ENCODE measurements at regions not wholly inside any gene's neighbourhood (a gene's known extent, or its start where the extent isn't known, plus 50 kb on each side); places are given as distances from the start of the nearest gene placed in this dataset.

DNA sequence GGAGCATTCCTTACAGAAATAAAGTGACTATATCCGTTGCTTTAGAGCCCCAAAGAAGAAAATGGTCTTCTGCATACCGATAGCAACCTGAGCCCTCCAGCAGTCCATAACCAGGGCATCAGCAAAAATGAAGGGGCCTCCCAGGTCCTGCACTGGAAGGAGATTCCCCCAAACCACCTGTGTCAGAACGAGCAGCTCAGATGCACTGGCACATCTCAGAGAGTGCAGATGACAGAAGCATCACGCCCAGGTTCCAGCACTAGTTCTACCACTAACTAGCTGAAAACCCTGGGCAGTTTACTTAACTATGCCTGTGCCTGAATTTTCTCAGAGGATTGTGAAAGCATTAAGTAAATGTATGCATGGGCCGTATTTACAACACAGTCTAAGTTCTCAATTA lies 466.7 kb upstream of the MYT1L start:
- no peaks in the 10 kb centered on the region for H3K36me3 ChIP-seq (ENCODE audit: control insufficient read depth, insufficient read depth, low read length)
- Mint-ChIP-seq H3K27ac (no peak overlapping the region), H3K4me1 (no peaks in the 10 kb centered on the region), H3K9me3 (peaks cover 2 to 3% of the 10 kb centered on the region in 2 donors), H3K4me3 (no peak overlapping the region), H3K36me3 (no peaks in the 10 kb centered on the region), H3K27me3 (ENCODE audit: low read depth in 2 of 2) (peaks cover 0 to 4% of the 10 kb centered on the region in 2 donors)
- TF ChIP-seq, protein P1, sequence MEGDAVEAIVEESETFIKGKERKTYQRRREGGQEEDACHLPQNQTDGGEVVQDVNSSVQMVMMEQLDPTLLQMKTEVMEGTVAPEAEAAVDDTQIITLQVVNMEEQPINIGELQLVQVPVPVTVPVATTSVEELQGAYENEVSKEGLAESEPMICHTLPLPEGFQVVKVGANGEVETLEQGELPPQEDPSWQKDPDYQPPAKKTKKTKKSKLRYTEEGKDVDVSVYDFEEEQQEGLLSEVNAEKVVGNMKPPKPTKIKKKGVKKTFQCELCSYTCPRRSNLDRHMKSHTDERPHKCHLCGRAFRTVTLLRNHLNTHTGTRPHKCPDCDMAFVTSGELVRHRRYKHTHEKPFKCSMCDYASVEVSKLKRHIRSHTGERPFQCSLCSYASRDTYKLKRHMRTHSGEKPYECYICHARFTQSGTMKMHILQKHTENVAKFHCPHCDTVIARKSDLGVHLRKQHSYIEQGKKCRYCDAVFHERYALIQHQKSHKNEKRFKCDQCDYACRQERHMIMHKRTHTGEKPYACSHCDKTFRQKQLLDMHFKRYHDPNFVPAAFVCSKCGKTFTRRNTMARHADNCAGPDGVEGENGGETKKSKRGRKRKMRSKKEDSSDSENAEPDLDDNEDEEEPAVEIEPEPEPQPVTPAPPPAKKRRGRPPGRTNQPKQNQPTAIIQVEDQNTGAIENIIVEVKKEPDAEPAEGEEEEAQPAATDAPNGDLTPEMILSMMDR (IDR thresholded peaks at IDR 0.05), result no peak
- no peaks in the 10 kb centered on the region for H3K27me3 ChIP-seq (ENCODE audit: control insufficient read depth, insufficient read depth, low read length)
- DNase-seq (no peak), ATAC-seq (no peak)
- no peak overlapping the region for H3K27ac ChIP-seq (ENCODE audit: low read length)
- no peaks in the 10 kb centered on the region for H3K9me3 ChIP-seq (ENCODE audit: control insufficient read depth, insufficient read depth, low read length)
- no peaks in the 10 kb centered on the region for H3K4me1 ChIP-seq (ENCODE audit: control insufficient read depth, insufficient read depth, low read length)
- H3K4me3 ChIP-seq (ENCODE audit: low read length), result no peak overlapping the region
- WGBS (ENCODE audit: insufficient coverage), result 80% methylated on average over 4 of the region's 5 CpGs
- intact Hi-C loops (cut with micrococcal nuclease), result no loop called here

DNA sequence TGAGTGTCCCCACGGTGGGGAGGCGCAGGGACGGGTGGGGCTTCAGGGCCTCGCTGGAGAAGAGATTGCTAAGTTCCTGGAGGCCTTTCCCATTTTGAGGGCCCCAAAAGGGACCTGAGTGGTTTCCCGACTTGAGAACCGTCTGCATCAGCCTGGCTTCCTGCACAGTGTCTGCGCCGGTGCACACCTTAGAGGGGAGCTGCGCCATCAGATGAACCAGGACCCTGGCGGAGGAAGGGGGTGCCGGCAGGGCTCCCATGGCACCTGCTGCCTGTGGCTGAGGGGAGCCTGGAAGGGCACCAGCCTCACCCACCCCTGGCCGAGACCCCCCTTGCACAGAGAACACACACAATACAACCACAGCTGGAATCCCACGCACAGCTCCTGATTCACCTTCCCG lies 465.1 kb upstream of the MYT1L start:
- Mint-ChIP-seq H3K9me3 (no peaks in the 10 kb centered on the region), H3K4me3 (no peak overlapping the region), H3K27me3 (ENCODE audit: low read depth in 2 of 2) (peaks cover 0 to 4% of the 10 kb centered on the region in 2 donors), H3K27ac (no peak overlapping the region), H3K36me3 (no peaks in the 10 kb centered on the region), H3K4me1 (no peaks in the 10 kb centered on the region)
- no peak for DNase-seq
- 93% methylated on average over 14 of the region's 14 CpGs for WGBS (ENCODE audit: insufficient coverage)
- Histone ChIP-seq H3K4me3 (ENCODE audit: low read length) (no peak overlapping the region), H3K27me3 (ENCODE audit: control insufficient read depth, insufficient read depth, low read length) (no peaks in the 10 kb centered on the region), H3K4me1 (ENCODE audit: control insufficient read depth, insufficient read depth, low read length) (no peaks in the 10 kb centered on the region), H3K36me3 (ENCODE audit: control insufficient read depth, insufficient read depth, low read length) (no peaks in the 10 kb centered on the region), H3K9me3 (ENCODE audit: control insufficient read depth, insufficient read depth, low read length) (no peaks in the 10 kb centered on the region), H3K27ac (ENCODE audit: low read length) (no peak overlapping the region)
- no peak for ATAC-seq
- TF ChIP-seq, protein P1 (IDR thresholded peaks at IDR 0.05), result no peak
- intact Hi-C loops (cut with micrococcal nuclease), result no loop called here

DNA sequence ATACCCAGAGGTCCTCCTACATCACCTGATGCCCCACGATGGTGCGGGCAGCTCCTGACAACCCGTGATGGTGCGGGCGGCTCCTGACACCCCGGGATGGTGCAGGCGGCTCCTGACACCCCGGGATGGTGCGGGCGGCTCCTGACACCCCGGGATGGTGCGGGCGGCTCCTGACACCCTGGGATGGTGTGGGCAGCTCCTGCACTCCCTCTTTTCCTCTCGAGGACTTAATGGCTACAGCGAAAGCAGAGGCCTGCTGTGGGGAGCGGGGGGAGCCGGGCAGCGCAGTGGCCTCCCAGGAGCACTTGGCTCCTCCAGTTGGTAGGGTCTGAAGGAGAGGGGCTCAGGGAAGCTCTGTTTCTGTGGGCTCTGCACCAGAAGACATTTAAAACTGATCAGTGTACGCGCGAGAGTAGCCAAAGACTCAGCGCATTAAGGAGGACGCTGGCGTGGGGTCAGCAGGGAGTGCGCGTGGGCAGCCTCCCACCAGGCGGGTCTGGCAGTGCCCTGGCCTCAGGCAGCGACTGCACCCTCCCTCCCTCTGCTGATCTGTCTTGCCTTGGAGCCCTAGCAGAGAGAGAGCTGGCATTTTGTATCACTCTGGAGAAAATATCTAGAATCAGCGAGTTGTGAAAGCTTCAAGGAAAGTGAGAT lies 464.5 kb upstream of the MYT1L start:
- intact Hi-C loops (cut with micrococcal nuclease), result no loop called here
- Histone ChIP-seq H3K27me3 (ENCODE audit: control insufficient read depth, insufficient read depth, low read length) (no peaks in the 10 kb centered on the region), H3K27ac (ENCODE audit: low read length) (no peak overlapping the region), H3K4me3 (ENCODE audit: low read length) (no peak overlapping the region), H3K36me3 (ENCODE audit: control insufficient read depth, insufficient read depth, low read length) (no peaks in the 10 kb centered on the region), H3K4me1 (ENCODE audit: control insufficient read depth, insufficient read depth, low read length) (no peaks in the 10 kb centered on the region), H3K9me3 (ENCODE audit: control insufficient read depth, insufficient read depth, low read length) (no peaks in the 10 kb centered on the region)
- ATAC-seq, result peak in 1 of 3 donors; percentile 14
- Mint-ChIP-seq H3K9me3 (no peaks in the 10 kb centered on the region), H3K4me1 (no peaks in the 10 kb centered on the region), H3K36me3 (no peaks in the 10 kb centered on the region), H3K27me3 (ENCODE audit: low read depth in 2 of 2) (peaks cover 0 to 4% of the 10 kb centered on the region in 2 donors), H3K4me3 (no peak overlapping the region), H3K27ac (no peak overlapping the region)
- 95% methylated on average over 28 of the region's 29 CpGs for WGBS (ENCODE audit: insufficient coverage)
- TF ChIP-seq, protein P1 (IDR thresholded peaks at IDR 0.05), result no peak
- DNase-seq, result no peak
